GM21786 (cell line): ENCODE measurements at regions not wholly inside any gene's neighbourhood (a gene's known extent, or its start where the extent isn't known, plus 50 kb on each side); places are given as distances from the start of the nearest gene placed in this dataset.
"Not testable (repeated sequence)": the region's sequence is repeated elsewhere in the genome, so short reads cannot be mapped to it uniquely, and the experiment has no call there.

Experiments used
- ATAC-seq: cut with Tn5 transposase; IDR thresholded peaks from one replicate; pipeline ENCODE4 v1.9.1; 2021; ENCODE audit not compliant: unreplicated experiment

DNA sequence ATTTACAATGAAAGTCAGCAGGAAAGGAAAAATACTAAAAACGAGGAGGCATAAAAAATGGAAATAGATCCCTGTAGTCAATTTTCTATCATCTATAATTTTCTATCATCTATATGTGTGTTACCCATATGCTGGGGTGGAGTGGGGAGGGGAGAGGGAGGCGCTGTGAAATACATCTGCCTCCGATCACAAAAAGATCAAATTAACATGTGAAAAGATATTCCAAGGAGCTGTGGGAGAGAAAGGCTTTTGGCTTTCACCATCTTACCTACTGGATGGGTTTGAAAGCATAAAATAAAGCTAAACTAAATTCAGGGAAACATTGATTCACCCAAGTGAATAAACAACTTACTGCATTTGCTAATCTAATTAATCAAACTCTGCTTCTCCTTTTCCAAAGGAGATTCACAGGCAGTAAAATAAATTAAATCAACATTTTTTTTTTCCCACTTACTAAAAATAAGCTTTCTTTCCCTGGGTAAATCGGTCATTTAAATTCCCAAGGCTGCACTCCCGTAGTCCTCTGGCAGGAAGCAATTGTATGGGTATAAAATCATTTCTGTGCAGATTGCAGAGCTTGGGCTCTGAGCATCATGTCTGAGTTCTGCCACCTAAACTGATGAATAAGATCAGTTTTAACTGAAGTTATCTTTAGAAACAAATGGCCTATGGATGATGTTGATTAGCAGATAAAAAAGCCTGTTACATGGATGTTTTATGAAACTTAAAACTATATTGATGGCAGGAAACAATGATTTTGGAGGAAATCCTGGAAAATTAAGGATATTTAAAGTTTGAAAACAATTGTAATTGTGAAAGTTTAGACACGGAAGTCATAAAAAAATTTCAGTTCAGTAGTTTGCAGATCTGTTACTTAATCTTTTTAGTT, 147.9 kb downstream of the SOX4 start:
- no peak for ATAC-seq

GRCh38 chr6:21742238-21742660, 148.7 kb downstream of the SOX4 start:
- no peak for ATAC-seq

DNA sequence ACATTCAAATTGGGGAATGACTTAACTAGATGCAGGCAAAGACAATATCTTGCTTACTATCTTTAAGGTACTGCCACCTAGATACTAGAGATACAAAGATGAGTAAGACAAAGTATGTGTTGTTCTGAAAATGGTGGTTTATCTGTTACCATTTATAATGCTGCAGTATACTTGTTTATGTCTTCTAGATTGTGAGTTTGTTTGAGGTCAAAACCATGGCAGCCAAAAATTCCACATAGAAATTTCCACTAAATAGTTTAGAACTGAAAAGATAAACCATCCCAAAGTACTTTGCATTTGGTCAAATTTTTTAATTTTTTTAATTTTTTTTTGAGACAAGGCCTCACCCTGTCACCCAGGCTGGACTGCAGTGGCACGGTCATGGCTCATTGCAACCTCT, 150.8 kb downstream of the SOX4 start:
- no peak for ATAC-seq

DNA sequence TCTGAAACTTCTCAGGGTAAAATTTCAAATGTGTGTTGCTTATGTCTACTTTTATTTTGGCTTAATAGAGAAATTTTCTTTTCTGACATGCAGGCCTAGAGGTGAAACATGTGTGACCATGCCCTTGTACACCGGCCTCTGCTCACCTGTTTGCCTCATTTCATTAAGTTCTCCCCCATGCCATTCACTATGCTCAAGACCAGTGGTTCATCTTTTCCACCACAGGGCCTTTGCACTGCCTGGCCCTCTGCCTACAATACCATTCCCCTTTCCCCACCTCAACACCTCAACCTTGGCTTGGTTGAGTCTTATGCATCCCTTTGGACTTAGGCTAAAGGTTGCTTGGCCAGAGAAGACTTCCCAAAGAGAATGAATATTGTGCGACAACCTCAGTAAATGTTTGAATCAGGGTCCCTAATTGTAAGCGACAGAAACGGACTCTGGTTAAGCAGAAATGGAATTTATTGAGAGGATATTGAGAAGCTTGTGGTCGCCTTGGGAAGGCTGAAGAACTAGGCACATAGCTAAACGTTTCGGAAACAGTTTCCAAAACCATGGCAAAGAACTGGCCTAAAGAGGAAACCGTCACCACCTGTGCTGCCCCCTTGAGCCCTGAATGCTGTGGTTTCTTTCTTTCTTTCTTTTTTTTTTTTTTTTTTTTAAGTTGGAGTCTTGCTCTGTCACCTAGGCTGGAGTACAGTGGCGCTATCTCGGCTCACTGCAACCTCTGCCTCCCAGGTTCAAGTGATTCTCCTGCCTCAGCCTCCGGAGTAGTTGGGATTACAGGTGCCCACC, 152.2 kb downstream of the SOX4 start:
- no peak for ATAC-seq

DNA sequence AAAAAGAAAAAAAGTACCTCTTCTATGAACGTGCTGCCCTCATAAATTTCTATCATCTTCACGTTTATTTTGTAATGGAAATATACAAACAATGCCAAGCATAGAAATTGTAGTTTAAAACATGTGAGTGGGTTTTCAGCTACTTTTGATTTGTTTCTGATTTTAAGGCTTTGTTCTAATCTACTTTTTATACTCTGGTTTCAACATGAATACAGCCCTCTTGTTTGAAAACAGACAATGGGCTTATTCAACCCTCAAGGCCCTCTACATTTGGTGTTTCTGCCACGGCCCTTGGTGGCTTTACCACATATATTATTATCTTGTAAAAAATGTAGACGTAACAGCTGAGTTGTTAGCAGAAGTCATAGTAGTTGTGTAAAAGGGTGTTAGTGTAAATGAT, 153.9 kb downstream of the SOX4 start:
- ATAC-seq, result no peak

GRCh38 chr6:21748343-21749056, 154.9 kb downstream of the SOX4 start:
- ATAC-seq, result no peak

- no peak for ATAC-seq
Observed at GRCh38 chr6:21749754-21750153, 156.2 kb downstream of the SOX4 start.

GRCh38 chr6:21750575-21750974, 157.0 kb downstream of the SOX4 start:
- no peak for ATAC-seq

DNA sequence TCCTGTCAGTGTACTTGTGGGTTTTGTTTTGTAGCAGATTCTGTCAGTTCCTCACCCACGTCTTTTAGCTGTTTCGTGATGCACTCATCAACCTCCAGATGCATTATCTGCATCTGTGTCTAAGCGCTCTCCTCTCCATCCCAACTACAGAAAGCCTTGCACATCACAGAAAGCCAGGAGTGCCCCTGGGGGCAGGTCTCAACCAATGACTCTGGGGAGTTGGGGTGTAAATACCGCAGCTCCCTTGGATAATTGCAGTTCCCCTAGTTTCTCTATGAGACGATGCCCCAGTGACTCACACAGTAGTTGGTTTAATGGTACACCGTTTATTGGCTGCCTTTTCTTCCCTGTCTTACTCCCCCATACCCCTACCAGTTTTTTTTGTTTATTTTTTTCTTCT, 158.1 kb downstream of the SOX4 start:
- no peak for ATAC-seq

DNA sequence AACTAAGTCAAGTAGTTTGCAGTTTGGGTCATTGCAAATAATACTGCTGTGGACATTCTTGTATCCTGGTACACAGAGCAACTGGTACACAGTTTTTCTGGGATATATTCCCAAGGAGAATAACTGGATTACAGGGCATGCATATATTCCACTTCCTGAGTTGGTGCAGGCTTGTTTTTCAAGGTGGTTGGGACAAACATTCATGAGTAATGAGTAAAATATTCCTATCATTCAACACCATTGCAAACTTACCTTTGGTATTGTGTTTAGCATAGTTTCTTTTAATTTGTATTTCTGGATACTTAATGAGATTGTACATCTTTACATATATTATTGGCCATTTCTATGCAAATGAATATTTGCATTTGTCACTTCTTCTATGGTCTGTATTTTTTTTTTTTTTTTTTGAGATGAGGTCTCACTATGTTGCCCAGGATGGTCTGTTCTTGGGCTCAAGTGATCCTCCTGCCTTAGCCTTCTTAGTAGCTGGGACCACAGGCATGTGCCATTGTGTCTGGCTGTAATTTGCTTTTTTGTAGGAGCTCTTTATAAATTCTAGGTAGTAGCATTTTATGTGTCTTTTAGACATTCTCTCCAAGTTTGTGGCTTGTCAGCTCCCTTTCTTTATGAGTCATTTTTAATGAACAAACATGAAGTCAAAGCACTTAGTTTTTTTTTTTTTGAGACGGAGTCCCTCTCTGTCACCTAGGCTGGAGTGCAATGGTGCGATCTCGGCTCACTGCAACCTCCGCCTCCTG, 158.7 kb downstream of the SOX4 start:
- no peak for ATAC-seq

DNA sequence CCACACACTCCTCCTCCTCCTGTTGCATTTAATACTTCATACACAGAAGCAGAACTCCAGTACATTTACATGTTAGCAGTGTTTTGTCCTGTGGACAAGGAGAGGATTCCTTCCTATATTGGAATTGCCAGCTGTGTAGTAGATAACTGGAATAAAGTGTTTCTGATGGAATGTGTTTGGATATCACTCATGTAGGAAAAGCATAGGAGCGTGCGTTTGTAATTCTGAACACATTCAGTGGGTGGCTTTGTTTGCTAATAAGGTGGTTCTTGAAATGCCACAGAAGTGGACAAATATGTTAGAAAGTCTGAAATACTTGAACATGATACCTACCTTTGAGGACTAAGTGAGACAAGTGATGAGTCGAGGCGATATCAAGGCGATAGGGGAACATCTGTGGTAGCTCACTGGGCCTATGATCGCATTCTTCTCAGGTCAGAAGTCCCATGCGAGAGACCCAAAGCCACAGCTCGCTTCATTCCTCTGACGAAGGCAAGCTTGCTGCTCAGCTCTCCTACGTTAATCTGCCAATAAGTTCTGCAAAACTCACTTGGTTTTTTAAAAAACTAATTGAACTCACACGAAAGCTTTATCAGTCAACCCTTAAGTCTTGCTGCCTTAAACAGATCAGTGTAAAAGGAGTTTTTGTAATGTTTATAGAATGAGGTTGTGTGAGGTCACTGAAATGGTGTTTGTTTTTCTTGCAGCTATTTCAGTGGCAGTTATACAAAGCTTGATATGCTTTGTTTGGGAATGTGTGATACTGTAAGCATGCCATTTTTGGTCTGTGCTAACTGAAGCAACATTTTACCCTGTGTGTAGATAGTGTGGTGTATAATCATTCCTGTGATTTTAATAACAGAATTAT, 159.9 kb downstream of the SOX4 start:
- no peak for ATAC-seq

DNA sequence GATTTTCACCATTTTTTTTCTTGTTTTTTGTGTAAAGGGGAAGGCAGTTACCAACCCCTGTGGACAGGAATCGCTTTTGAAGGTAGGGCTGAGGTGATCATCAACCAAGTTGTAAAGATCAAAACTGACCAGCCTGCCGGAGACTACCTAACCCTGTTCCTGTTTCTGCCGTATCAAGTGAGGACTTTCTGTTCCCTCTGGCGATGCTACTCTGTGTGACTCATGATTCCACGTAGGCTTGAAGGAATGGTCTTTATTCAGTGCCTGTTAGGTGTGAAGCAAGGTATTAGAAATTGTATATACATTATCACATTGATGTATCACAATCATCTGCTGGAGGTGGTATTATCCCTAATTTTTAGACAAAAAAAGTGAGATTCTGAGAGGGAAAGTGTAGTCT, 161.3 kb downstream of the SOX4 start:
- no peak for ATAC-seq

DNA sequence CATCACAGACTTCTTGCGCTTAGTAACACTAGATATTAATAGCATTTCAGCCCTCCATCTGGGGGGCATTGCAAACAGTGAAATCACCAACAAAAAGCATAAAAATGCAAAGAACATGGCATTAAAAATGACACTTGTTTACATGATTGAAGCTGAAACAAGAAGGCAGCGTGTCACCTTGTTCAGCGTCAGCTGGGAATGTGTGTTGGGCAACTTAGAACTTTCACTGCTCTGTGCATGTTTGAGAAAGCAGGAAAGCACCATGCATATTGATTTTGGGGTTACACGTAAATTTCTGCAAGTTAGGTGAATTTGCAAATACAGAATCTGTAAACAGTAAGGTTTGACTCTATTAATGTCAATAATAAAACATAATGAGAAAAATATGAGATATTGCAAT, 162.9 kb downstream of the SOX4 start:
- ATAC-seq, result no peak

DNA sequence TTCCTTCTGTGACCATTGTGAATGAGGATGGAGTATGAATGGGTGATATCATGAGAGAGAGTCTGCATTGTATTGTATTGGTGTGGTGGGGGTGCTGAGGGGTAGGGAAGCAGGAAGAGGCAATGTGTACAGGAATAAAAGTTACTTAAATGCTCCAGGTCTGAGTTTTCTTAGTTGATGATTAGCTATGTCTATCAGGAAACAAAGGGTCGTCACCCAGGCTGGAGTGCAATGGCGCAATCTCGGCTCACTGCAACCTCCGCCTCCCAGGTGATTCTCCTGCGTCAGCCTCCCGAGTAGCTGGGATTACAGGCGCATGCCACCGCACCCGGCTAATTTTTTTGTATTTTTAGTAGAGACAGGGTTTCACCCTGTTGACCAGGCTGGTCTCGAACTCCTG, 163.8 kb downstream of the SOX4 start:
- not testable (repeated sequence) for ATAC-seq

- ATAC-seq, result no peak
Observed at GRCh38 chr6:21759721-21760120, 166.2 kb downstream of the SOX4 start.

DNA sequence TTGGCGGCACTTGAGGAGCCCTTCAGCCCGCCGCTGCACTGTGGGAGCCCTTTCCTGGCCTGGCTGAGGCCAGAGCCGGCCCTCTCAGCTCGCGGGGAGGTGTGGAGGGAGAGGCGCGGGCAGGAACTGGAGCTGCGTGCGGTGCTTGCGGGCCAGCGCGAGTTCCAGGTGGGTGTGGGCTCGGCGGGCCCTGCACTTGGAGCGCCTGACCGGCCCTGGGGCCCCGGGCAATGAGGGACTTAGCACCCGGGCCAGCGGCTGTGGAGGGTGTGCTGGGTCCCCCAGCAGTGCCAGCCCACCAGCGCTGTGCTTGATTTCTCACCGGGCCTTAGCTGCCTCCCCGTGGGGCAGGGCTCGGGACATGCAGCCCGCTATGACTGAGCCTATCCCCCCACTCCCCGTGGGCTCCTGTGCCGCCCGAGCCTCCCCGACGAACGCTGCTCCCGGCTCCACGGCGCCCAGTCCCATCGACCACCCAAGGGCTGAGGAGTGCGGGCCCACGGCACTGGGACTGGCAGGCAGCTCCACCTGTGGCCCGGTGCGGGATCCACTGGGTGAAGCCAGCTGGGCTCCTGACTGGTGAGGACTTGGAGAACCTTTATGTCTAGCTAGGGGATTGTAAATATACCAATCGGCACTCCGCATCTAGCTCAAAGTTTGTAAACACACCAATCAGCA, 167.6 kb downstream of the SOX4 start:
- not testable (repeated sequence) for ATAC-seq

DNA sequence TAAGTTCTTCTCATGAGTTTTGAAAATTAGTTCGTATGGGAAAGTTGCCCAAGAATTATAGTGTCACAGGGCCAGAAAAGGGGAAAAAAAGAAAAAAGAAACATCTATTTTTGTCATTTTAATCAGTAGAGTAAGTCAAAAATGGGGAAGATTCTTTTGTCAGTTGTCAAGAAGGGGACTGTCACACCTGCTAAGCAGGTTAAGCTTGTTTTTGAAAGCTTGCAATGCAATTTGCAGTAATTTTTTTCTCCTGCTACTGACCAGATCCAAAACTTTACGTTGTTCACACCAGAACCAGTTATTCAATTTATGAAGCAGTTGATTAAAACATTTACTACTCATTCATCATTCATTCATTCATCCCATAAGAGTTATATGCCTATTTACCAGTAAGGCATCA, 171.4 kb downstream of the SOX4 start:
- no peak for ATAC-seq

- ATAC-seq, result no peak
Observed at GRCh38 chr6:21767891-21768648, 174.5 kb downstream of the SOX4 start.
